ENCODE measurements at regions not wholly inside any gene's neighbourhood (a gene's known extent, or its start where the extent isn't known, plus 50 kb on each side); places are given as distances from the start of the nearest gene placed in this dataset.

- H3K4me3 Mint-ChIP-seq, result no peak overlapping the region
- DNase-seq (no peak), ATAC-seq (no peak)
- no peaks in the 10 kb centered on the region for H3K9me3 Mint-ChIP-seq
- peaks cover 14% of the 10 kb centered on the region for H3K27me3 Mint-ChIP-seq (ENCODE audit: low read depth)
- no peaks in the 10 kb centered on the region for H3K4me1 Mint-ChIP-seq (ENCODE audit: low read depth)
- no peaks in the 10 kb centered on the region for H3K36me3 Mint-ChIP-seq (ENCODE audit: insufficient read depth)
These were observed 143.8 kb upstream of the PUM3 start for GRCh38 chr9:2987679-2988078.

GRCh38 chr9:2985343-2985742 lies 141.4 kb upstream of the PUM3 start:
- Mint-ChIP-seq H3K27me3 (ENCODE audit: low read depth) (peaks cover 14% of the 10 kb centered on the region), H3K9me3 (no peaks in the 10 kb centered on the region), H3K36me3 (ENCODE audit: insufficient read depth) (no peaks in the 10 kb centered on the region), H3K4me3 (no peak overlapping the region), H3K4me1 (ENCODE audit: low read depth) (no peaks in the 10 kb centered on the region)
- DNase-seq (no peak), ATAC-seq (no peak)

- Mint-ChIP-seq H3K9me3 (no peaks in the 10 kb centered on the region), H3K4me3 (no peak overlapping the region), H3K36me3 (ENCODE audit: insufficient read depth) (no peaks in the 10 kb centered on the region), H3K4me1 (ENCODE audit: low read depth) (no peaks in the 10 kb centered on the region), H3K27me3 (ENCODE audit: low read depth) (peaks cover 14% of the 10 kb centered on the region)
- no peak for DNase-seq
- no peak for ATAC-seq
These were observed 140.6 kb upstream of the PUM3 start for GRCh38 chr9:2984491-2984890.

- Mint-ChIP-seq H3K9me3 (no peaks in the 10 kb centered on the region), H3K27me3 (ENCODE audit: low read depth) (peaks cover 2% of the 10 kb centered on the region), H3K4me3 (no peak overlapping the region), H3K36me3 (ENCODE audit: insufficient read depth) (no peaks in the 10 kb centered on the region), H3K4me1 (ENCODE audit: low read depth) (no peaks in the 10 kb centered on the region)
- DNase-seq, result no peak
- no peak for ATAC-seq
These were observed 136.2 kb upstream of the PUM3 start for GRCh38 chr9:2979957-2980610.

- H3K9me3 Mint-ChIP-seq, result peaks cover 11% of the 10 kb centered on the region
- no peaks in the 10 kb centered on the region for H3K4me1 Mint-ChIP-seq (ENCODE audit: low read depth)
- H3K4me3 Mint-ChIP-seq, result no peak overlapping the region
- no peak for DNase-seq
- no peak for ATAC-seq
- peaks cover 6% of the 10 kb centered on the region for H3K27me3 Mint-ChIP-seq (ENCODE audit: low read depth)
- no peaks in the 10 kb centered on the region for H3K36me3 Mint-ChIP-seq (ENCODE audit: insufficient read depth)
These were observed 128.6 kb upstream of the PUM3 start for GRCh38 chr9:2972475-2972874.

GRCh38 chr9:2970864-2971263 lies 127.0 kb upstream of the PUM3 start:
- peaks cover 11% of the 10 kb centered on the region for H3K9me3 Mint-ChIP-seq
- no peak overlapping the region for H3K4me3 Mint-ChIP-seq
- no peak for DNase-seq
- ATAC-seq, result no peak
- no peaks in the 10 kb centered on the region for H3K4me1 Mint-ChIP-seq (ENCODE audit: low read depth)
- H3K36me3 Mint-ChIP-seq (ENCODE audit: insufficient read depth), result no peaks in the 10 kb centered on the region
- H3K27me3 Mint-ChIP-seq (ENCODE audit: low read depth), result peaks cover 9% of the 10 kb centered on the region

GRCh38 chr9:2967766-2968165 lies 123.9 kb upstream of the PUM3 start:
- no peak for ATAC-seq
- Mint-ChIP-seq H3K36me3 (ENCODE audit: insufficient read depth) (no peaks in the 10 kb centered on the region), H3K9me3 (peaks cover 11% of the 10 kb centered on the region), H3K4me3 (no peak overlapping the region), H3K27me3 (ENCODE audit: low read depth) (peaks cover 9% of the 10 kb centered on the region), H3K4me1 (ENCODE audit: low read depth) (no peaks in the 10 kb centered on the region)
- no peak for DNase-seq

- Mint-ChIP-seq H3K36me3 (ENCODE audit: insufficient read depth) (no peaks in the 10 kb centered on the region), H3K9me3 (peaks cover under 1% of the 10 kb centered on the region), H3K27me3 (ENCODE audit: low read depth) (peaks cover 9% of the 10 kb centered on the region), H3K4me3 (no peak overlapping the region), H3K4me1 (ENCODE audit: low read depth) (no peaks in the 10 kb centered on the region)
- DNase-seq (no peak), ATAC-seq (no peak)
These were observed 122.8 kb upstream of the PUM3 start for GRCh38 chr9:2966565-2967300.

- H3K4me1 Mint-ChIP-seq (ENCODE audit: low read depth), result no peaks in the 10 kb centered on the region
These were observed 120.6 kb upstream of the PUM3 start for GRCh38 chr9:2964470-2964869.

GRCh38 chr9:2963307-2963706 lies 119.4 kb upstream of the PUM3 start:
- Mint-ChIP-seq H3K36me3 (ENCODE audit: insufficient read depth) (no peaks in the 10 kb centered on the region), H3K4me1 (ENCODE audit: low read depth) (no peaks in the 10 kb centered on the region), H3K4me3 (no peak overlapping the region), H3K27me3 (ENCODE audit: low read depth) (peaks cover 5% of the 10 kb centered on the region), H3K9me3 (no peaks in the 10 kb centered on the region)
- ATAC-seq, result no peak
- no peak for DNase-seq

More at GRCh38 chr9:2964470-2964869, 120.6 kb upstream of the PUM3 start:
- no peak for ATAC-seq
- H3K9me3 Mint-ChIP-seq, result no peaks in the 10 kb centered on the region
- no peaks in the 10 kb centered on the region for H3K36me3 Mint-ChIP-seq (ENCODE audit: insufficient read depth)
- H3K4me3 Mint-ChIP-seq, result no peak overlapping the region
- peaks cover 10% of the 10 kb centered on the region for H3K27me3 Mint-ChIP-seq (ENCODE audit: low read depth)
- DNase-seq, result no peak

- Mint-ChIP-seq H3K4me1 (ENCODE audit: low read depth) (no peaks in the 10 kb centered on the region), H3K9me3 (no peaks in the 10 kb centered on the region), H3K36me3 (ENCODE audit: insufficient read depth) (no peaks in the 10 kb centered on the region), H3K4me3 (no peak overlapping the region), H3K27me3 (ENCODE audit: low read depth) (peaks cover 7% of the 10 kb centered on the region)
- DNase-seq (no peak), ATAC-seq (no peak)
These were observed 118.7 kb upstream of the PUM3 start for GRCh38 chr9:2962471-2963172.

GRCh38 chr9:2958219-2958618 lies 114.3 kb upstream of the PUM3 start:
- Mint-ChIP-seq H3K36me3 (ENCODE audit: insufficient read depth) (no peaks in the 10 kb centered on the region), H3K4me3 (no peak overlapping the region), H3K9me3 (no peaks in the 10 kb centered on the region), H3K27me3 (ENCODE audit: low read depth) (peaks cover 4% of the 10 kb centered on the region), H3K4me1 (ENCODE audit: low read depth) (no peaks in the 10 kb centered on the region)
- no peak for ATAC-seq
- DNase-seq, result no peak

GRCh38 chr9:2957656-2958200 lies 113.8 kb upstream of the PUM3 start:
- H3K27me3 Mint-ChIP-seq (ENCODE audit: low read depth), result peaks cover 4% of the 10 kb centered on the region
- no peak for DNase-seq
- no peak for ATAC-seq
- H3K4me1 Mint-ChIP-seq (ENCODE audit: low read depth), result no peaks in the 10 kb centered on the region
- no peak overlapping the region for H3K4me3 Mint-ChIP-seq
- no peaks in the 10 kb centered on the region for H3K36me3 Mint-ChIP-seq (ENCODE audit: insufficient read depth)
- H3K9me3 Mint-ChIP-seq, result no peaks in the 10 kb centered on the region

- H3K4me3 Mint-ChIP-seq, result no peak overlapping the region
These were observed 111.7 kb upstream of the PUM3 start for GRCh38 chr9:2955575-2955974.

More at GRCh38 chr9:2955575-2955974, 111.7 kb upstream of the PUM3 start:
- Mint-ChIP-seq H3K27me3 (ENCODE audit: low read depth) (peaks cover 11% of the 10 kb centered on the region), H3K36me3 (ENCODE audit: insufficient read depth) (no peaks in the 10 kb centered on the region), H3K4me1 (ENCODE audit: low read depth) (no peaks in the 10 kb centered on the region), H3K9me3 (no peaks in the 10 kb centered on the region)
- ATAC-seq (no peak), DNase-seq (no peak)
